ENCODE measurements at regions not wholly inside any gene's neighbourhood (a gene's known extent, or its start where the extent isn't known, plus 50 kb on each side); places are given as distances from the start of the nearest gene placed in this dataset.
"Not testable (repeated sequence)": the region's sequence is repeated elsewhere in the genome, so short reads cannot be mapped to it uniquely, and the experiment has no call there.

DNA sequence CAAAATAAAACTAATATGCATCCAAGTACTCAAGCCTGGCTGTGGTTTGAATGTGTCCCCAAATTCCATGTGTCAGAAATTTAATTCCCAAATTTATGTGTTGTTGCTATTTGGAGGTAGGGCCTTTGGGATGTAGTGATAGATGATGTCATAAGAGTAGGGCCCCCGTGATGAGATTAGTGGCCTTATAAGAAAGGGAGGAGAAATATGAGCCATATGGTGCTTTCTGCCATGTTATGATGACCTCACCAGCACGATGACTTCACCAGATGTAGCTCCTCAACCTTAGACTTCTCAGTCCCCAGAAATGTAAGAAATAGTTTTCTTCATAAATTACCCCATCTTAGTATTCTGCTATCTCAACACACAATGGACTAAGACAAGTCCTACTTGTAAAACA is 2264.0 kb downstream of the ARAP2 start:
- no peak for TF ChIP-seq CTCF (IDR thresholded peaks at IDR 0.05; ENCODE audit: borderline replicate concordance, insufficient read depth, low read depth, low read length)
- no peak overlapping the region for H3K4me3 ChIP-seq (ENCODE audit: low read depth, low read length)

DNA sequence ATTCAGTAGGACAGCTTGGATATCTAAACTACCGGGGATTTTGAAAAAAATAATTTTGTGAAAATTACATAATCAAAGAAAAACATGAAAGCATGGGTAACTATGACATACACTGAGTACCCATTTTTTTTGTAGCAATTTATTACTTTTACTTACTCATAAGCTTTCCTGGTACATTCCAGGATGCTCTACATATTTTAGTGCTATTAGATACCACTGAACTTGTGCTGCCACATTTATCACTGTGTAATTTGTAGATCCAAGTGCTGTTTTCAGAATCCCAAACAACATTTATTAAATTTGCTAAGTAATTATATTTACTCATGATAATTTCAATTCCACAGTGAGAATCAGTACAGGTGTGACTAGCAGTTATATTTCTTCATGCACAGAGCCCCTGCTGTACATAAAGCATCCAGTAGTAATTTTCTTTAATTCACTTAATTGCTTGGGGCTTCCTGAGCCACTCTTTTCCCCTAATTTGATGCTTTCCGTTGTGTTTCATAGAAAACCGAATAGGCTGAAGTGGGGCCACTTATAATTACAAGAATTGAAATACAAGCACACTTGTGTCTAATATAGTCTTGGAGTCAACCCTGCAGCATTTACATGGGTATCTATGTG is 2254.4 kb downstream of the ARAP2 start:
- no peak overlapping the region for H3K4me3 ChIP-seq (ENCODE audit: low read depth, low read length)
- no peak for TF ChIP-seq CTCF (IDR thresholded peaks at IDR 0.05; ENCODE audit: borderline replicate concordance, insufficient read depth, low read depth, low read length)

DNA sequence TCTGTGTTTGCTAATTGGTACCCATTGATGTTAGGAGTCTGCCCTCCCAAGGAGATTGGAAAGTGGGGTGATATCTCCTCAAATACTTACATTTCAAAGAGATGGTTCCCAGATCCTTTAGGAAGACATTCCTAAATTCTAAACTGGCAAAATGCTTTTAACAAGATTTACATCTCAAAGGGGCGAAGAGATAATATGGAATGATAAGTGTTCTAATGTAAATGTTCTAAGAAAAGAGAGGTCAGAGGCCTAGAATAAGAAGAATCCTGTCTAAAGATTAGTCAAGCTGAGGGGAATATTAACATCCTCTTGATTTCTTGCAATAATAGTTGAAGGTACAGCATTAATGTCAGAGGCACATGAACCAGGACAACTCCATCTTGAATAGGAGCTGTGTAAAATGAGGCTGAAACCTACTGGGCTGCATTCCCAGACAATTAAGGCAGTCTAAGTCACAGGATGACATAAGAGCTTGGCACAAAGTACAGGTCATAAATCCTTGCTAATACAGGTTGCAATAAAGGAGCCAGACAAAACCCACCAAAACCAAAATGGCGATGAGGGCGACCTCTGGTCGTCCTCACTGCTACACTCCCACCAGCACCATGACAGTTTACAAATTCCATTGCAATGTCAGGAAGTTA is 2248.1 kb downstream of the ARAP2 start:
- TF ChIP-seq CTCF (IDR thresholded peaks at IDR 0.05; ENCODE audit: borderline replicate concordance, insufficient read depth, low read depth, low read length): no peak
- H3K4me3 ChIP-seq (ENCODE audit: low read depth, low read length): no peak overlapping the region

DNA sequence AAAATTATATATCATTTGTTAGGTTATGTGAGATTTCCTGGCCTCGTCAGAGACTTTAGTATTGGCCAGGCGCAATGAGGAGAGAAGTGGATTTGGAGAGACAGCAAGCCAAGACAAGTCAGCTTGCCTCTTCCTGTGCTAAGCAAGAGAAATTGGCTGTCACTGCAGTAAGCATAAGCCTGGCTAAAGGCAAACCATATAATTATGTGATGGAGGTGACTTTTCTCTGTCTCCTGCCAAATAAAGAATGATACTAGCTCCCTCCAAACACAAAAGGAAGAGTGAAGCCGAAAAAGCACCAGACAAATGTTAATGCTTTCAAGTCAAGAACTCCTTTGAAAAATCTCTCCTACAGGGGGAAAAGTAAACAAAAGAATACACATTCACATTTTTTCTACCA is 2246.0 kb downstream of the ARAP2 start:
- H3K4me3 ChIP-seq (ENCODE audit: low read depth, low read length): no peak overlapping the region
- TF ChIP-seq CTCF (IDR thresholded peaks at IDR 0.05; ENCODE audit: borderline replicate concordance, insufficient read depth, low read depth, low read length): no peak

DNA sequence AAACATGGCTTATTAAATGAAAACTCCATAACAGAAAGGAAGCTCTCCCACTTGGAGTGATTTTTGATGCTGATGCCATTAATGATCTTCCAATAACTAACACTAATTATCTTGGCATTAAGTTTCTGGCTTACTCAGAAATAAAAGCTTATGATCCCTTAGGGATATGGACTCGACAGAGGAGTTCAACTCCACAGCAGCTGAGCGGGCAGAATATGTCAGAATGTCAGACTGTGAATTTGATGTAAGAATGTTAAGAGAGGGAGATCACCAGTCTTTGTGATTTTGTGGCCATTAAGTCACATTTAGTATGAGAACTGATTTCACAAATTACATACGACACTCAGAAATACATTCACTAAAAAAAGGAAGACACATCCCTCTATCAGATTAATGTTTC is 2244.0 kb downstream of the ARAP2 start:
- TF ChIP-seq CTCF (IDR thresholded peaks at IDR 0.05; ENCODE audit: borderline replicate concordance, insufficient read depth, low read depth, low read length): no peak

GRCh38 chr4:34006540-34006939 is 2237.8 kb downstream of the ARAP2 start:
- not testable (repeated sequence) for H3K4me3 ChIP-seq (ENCODE audit: low read depth, low read length)

More for the DNA sequence above, 2244.0 kb downstream of the ARAP2 start:
- H3K4me3 ChIP-seq (ENCODE audit: low read depth, low read length): no peak overlapping the region

- no peak overlapping the region for H3K4me3 ChIP-seq (ENCODE audit: low read depth, low read length)
- no peak for TF ChIP-seq CTCF (IDR thresholded peaks at IDR 0.05; ENCODE audit: borderline replicate concordance, insufficient read depth, low read depth, low read length)
Observed at GRCh38 chr4:34009951-34010350, 2234.4 kb downstream of the ARAP2 start.

Data from GM12875 (cell line).